ENCODE measurements at regions not wholly inside any gene's neighbourhood (a gene's known extent, or its start where the extent isn't known, plus 50 kb on each side); places are given as distances from the start of the nearest gene placed in this dataset.

DNA sequence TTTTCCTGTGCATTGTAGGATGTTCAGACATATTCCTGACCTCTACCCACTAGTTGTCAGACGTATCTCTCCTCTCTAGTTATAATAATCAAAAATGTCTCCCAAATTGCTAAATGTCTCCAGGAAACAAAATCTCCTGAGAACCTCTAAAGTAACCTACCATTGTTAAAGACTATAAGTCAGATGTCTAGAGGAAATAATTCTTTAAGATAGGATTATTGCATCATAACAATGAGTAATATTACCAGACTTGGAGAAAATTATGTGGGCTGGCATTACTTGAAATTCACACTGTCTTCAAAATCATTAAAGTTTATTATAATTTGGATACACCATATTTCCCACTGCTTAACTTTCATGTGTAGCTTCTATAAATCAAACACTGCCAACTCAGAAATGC lies 643.0 kb upstream of the ADGRL2 start:
- TF ChIP-seq CTCF (IDR thresholded peaks at IDR 0.05; ENCODE audit: low read length): no peak
- no peak for TF ChIP-seq EZH2 (IDR thresholded peaks at IDR 0.05; ENCODE audit: borderline replicate concordance, low read length)
